ENCODE measurements at regions not wholly inside any gene's neighbourhood (a gene's known extent, or its start where the extent isn't known, plus 50 kb on each side); places are given as distances from the start of the nearest gene placed in this dataset.

GRCh38 chr14:22007784-22008412, 334.3 kb upstream of the OR4E1 start:
- TF ChIP-seq REST (IDR thresholded peaks at IDR 0.05; ENCODE audit: insufficient read depth in 1 of 2, low read depth in 2 of 2, low read length in 2 of 2) (no peak), POLR2AphosphoS5 (IDR thresholded peaks at IDR 0.05; ENCODE audit: low read depth, low read length) (no peak)

Data from PFSK-1 (cell line).